Muscle of arm (tissue), 1 donor: ENCODE measurements at regions not wholly inside any gene's neighbourhood (a gene's known extent, or its start where the extent isn't known, plus 50 kb on each side); places are given as distances from the start of the nearest gene placed in this dataset.

Source experiments
- DNase-seq: peaks from one replicate; pipeline ENCODE4 v3.0.0-alpha.2; 2013

GRCh38 chr4:129415004-129415403, 319.1 kb downstream of the C4orf33 start:
- no peak for DNase-seq

- no peak for DNase-seq
Observed at GRCh38 chr4:129420637-129421036, 324.7 kb downstream of the C4orf33 start.

GRCh38 chr4:129422277-129422676, 326.3 kb downstream of the C4orf33 start:
- no peak for DNase-seq

- DNase-seq = no peak
Observed at GRCh38 chr4:129428454-129428853, 332.5 kb downstream of the C4orf33 start.

GRCh38 chr4:129429581-129430320, 333.8 kb downstream of the C4orf33 start:
- peak; percentile 13 for DNase-seq

- no peak for DNase-seq
Observed at GRCh38 chr4:129437347-129437746, 341.4 kb downstream of the C4orf33 start.

- no peak for DNase-seq
Observed at GRCh38 chr4:129438456-129438981, 342.6 kb downstream of the C4orf33 start.

GRCh38 chr4:129446074-129446473, 350.1 kb downstream of the C4orf33 start:
- no peak for DNase-seq

GRCh38 chr4:129453524-129454200, 357.7 kb downstream of the C4orf33 start:
- no peak for DNase-seq

GRCh38 chr4:129455482-129455881, 359.5 kb downstream of the C4orf33 start:
- peak; percentile 42 for DNase-seq

- no peak for DNase-seq
Observed at GRCh38 chr4:129468624-129469023, 372.7 kb downstream of the C4orf33 start.

- DNase-seq = no peak
Observed at GRCh38 chr4:129474698-129475097, 378.7 kb downstream of the C4orf33 start.

- no peak for DNase-seq
Observed at GRCh38 chr4:129481107-129481506, 385.2 kb downstream of the C4orf33 start.

- DNase-seq = no peak
Observed at GRCh38 chr4:129488427-129488826, 392.5 kb downstream of the C4orf33 start.

GRCh38 chr4:129490516-129490915, 394.6 kb downstream of the C4orf33 start:
- DNase-seq = no peak

GRCh38 chr4:129498626-129499025, 402.7 kb downstream of the C4orf33 start:
- no peak for DNase-seq

- DNase-seq = no peak
Observed at GRCh38 chr4:129514852-129515251, 418.9 kb downstream of the C4orf33 start.

GRCh38 chr4:129515356-129515755, 419.4 kb downstream of the C4orf33 start:
- DNase-seq = no peak

GRCh38 chr4:129526812-129527211, 430.9 kb downstream of the C4orf33 start:
- DNase-seq = peak; percentile 8

GRCh38 chr4:129531253-129531652, 435.3 kb downstream of the C4orf33 start:
- no peak for DNase-seq

- DNase-seq = no peak
Observed at GRCh38 chr4:129532573-129532972, 436.6 kb downstream of the C4orf33 start.

- DNase-seq = no peak
Observed at GRCh38 chr4:129543299-129543698, 447.3 kb downstream of the C4orf33 start.

GRCh38 chr4:129545599-129546278, 449.8 kb downstream of the C4orf33 start:
- peak; percentile 17 for DNase-seq
